Fibroblast of lung (primary cell): ENCODE measurements at regions not wholly inside any gene's neighbourhood (a gene's known extent, or its start where the extent isn't known, plus 50 kb on each side); places are given as distances from the start of the nearest gene placed in this dataset.

Experiments used
- CTCF ChIP-seq, 2 donors: IDR thresholded peaks in 1 of 2; conservative IDR thresholded peaks in 1 of 2; 1 replicate in 1 of 2; 2 replicates in 1 of 2; pipeline ENCODE4 v1.5.1; 2011 to 2012; ENCODE audit warnings: low read length in 2 of 2, control low read depth in 1 of 2, inconsistent platforms in 1 of 2, low read depth in 1 of 2, mild to moderate bottlenecking in 1 of 2
- EZH2 ChIP-seq: IDR thresholded peaks from 2 replicates; pipeline ENCODE4 v1.5.1; 2012; ENCODE audit warnings: low read length, control low read depth, mild to moderate bottlenecking; ENCODE audit errors: missing control alignments

GRCh38 chr22:25477358-25477757, 87.1 kb upstream of the GRK3 start:
- TF ChIP-seq CTCF (conservative IDR thresholded peaks at IDR 0.05 in 1 of 2, IDR thresholded peaks at IDR 0.05 in 1 of 2; ENCODE audit: low read depth in 1 of 2, low read length in 2 of 2) (no peak), EZH2 (no peak)
